ENCODE measurements at regions not wholly inside any gene's neighbourhood (a gene's known extent, or its start where the extent isn't known, plus 50 kb on each side); places are given as distances from the start of the nearest gene placed in this dataset.

DNA sequence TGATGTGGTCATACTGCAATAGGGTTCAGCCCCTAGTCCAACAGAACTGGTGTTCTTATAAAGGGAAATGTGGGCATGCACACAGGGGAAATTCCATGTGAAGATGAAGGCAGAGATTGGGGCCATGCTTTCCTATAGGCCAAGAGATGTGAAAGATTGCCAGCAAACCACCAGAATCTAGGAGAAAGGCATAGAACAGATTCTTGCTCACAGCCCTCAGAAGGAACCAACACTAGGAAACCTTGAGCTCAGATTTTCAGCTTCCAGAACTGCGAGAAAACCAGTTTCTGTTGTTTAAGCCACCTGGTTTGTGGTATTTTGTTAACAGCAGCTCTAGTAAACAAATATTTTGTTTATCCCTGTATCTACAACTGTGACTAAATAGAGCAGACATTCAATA is 197.6 kb upstream of the CITED2 start:
- Mint-ChIP-seq H3K4me1 (no peaks in the 10 kb centered on the region), H3K27me3 (no peaks in the 10 kb centered on the region), H3K4me3 (no peak overlapping the region), H3K36me3 (no peaks in the 10 kb centered on the region), H3K27ac (no peak overlapping the region), H3K9me3 (peaks cover 2% of the 10 kb centered on the region)
- CTCF ChIA-PET: no interaction called here
- DNase-seq: no peak

DNA sequence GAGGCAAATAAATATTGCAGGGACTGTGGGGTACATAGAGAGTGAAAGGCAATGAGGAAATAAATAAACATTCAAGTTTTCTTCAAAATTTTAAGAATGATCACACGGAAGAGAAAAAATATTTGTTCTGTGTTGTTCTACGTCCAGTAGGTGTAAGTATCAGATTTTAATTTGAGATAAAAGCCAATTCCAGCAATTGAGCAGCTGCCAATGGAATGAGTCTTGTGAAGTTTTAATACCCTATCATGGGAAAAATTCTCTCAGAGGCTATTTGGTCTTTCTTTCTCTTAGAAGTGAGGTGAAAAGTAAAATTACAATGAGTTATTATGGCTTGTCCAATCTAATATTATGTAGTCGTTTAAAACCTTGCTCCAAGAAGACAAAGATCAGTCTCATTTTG is 195.7 kb upstream of the CITED2 start:
- peaks cover 4% of the 10 kb centered on the region for H3K27me3 Mint-ChIP-seq
- H3K9me3 Mint-ChIP-seq: peaks cover 6% of the 10 kb centered on the region
- no peaks in the 10 kb centered on the region for H3K36me3 Mint-ChIP-seq
- no peak for DNase-seq
- CTCF ChIA-PET: no interaction called here
- H3K27ac Mint-ChIP-seq: no peak overlapping the region
- no peaks in the 10 kb centered on the region for H3K4me1 Mint-ChIP-seq
- H3K4me3 Mint-ChIP-seq: no peak overlapping the region

DNA sequence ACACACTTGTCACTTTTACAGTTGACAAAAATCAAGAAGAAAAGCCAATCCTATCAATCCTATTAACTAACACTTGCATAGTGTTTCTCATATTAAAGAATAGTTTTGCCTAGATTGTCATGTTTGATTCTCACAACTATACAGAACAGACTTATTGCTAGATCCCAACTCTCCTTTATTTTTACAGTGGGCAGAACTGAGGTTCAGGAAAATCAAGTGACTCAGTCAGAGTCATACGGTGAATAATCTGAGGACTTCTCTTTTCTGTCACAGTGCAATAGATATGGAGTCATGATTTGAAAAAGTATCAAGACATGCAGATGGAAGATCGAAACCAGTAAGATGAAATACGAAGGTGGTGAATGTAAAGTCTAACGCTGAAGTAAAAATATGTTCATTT is 195.1 kb upstream of the CITED2 start:
- DNase-seq: no peak
- H3K36me3 Mint-ChIP-seq: no peaks in the 10 kb centered on the region
- H3K27ac Mint-ChIP-seq: no peak overlapping the region
- no peaks in the 10 kb centered on the region for H3K4me1 Mint-ChIP-seq
- H3K9me3 Mint-ChIP-seq: peaks cover 6% of the 10 kb centered on the region
- peaks cover 5% of the 10 kb centered on the region for H3K27me3 Mint-ChIP-seq
- CTCF ChIA-PET: no interaction called here
- H3K4me3 Mint-ChIP-seq: no peak overlapping the region

DNA sequence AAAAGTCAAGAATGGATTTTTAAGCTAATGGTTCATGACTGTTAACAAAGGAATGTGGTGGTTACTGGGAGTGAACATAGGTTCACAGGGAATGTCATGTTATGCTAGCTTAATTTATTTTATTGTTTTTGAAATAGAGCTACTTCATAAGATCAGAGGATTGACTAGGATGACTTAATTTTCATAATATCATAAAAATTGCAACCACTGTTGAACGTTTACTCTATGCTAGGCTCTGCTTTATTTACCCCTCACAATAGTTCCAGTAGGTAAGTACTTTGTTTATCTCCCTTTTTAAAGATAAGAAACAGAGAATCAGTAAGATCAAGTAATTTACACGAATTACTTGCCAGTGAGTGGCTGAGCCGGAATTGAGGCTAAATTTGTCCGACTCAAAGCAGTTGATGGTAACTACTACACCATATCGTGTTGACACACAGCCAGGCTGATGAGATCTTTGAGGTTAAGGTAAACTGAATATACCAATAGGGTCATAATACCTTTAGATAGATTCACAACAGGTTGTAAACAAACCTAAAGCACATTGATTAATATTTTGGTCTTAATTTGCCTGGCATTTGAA is 194.6 kb upstream of the CITED2 start:
- Mint-ChIP-seq H3K36me3 (no peaks in the 10 kb centered on the region), H3K27me3 (peaks cover 5% of the 10 kb centered on the region), H3K4me1 (no peaks in the 10 kb centered on the region), H3K4me3 (no peak overlapping the region), H3K9me3 (peaks cover 6% of the 10 kb centered on the region), H3K27ac (no peak overlapping the region)
- CTCF ChIA-PET: no interaction called here
- DNase-seq: no peak

GRCh38 chr6:139568151-139568955 is 193.9 kb upstream of the CITED2 start:
- Mint-ChIP-seq H3K27me3 (peaks cover 5% of the 10 kb centered on the region), H3K9me3 (peaks cover 6% of the 10 kb centered on the region), H3K36me3 (no peaks in the 10 kb centered on the region), H3K4me1 (no peaks in the 10 kb centered on the region), H3K4me3 (no peak overlapping the region), H3K27ac (no peak overlapping the region)
- no peak for DNase-seq
- CTCF ChIA-PET: no interaction called here

DNA sequence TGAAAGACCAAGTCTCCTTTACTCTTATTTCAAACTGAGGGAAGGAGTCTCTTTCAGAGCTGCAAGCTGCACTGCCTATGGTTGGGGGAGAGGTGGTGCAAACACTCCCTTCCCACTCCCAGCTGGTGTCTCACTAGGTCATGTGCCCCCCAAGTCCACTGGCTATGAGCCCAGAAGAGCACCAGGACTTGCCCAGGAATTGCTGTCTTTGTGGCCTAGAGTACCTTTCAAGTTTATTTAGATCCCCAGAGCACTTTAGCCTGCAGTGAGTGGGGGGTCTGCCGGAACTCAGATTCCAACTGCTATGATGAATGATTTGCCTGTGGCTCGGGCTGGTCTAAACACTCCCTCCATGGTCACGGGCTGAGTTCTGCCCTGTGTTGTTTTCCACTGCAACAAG is 192.6 kb upstream of the CITED2 start:
- no peak overlapping the region for H3K4me3 Mint-ChIP-seq
- H3K4me1 Mint-ChIP-seq: no peaks in the 10 kb centered on the region
- no peak for DNase-seq
- H3K27me3 Mint-ChIP-seq: peaks cover 5% of the 10 kb centered on the region
- peaks cover 4% of the 10 kb centered on the region for H3K9me3 Mint-ChIP-seq
- H3K36me3 Mint-ChIP-seq: no peaks in the 10 kb centered on the region
- no peak overlapping the region for H3K27ac Mint-ChIP-seq
- CTCF ChIA-PET: no interaction called here

GRCh38 chr6:139565591-139565990 is 191.1 kb upstream of the CITED2 start:
- CTCF ChIA-PET: no interaction called here
- Mint-ChIP-seq H3K36me3 (no peaks in the 10 kb centered on the region), H3K4me1 (no peaks in the 10 kb centered on the region), H3K4me3 (no peak overlapping the region), H3K9me3 (peaks cover 5% of the 10 kb centered on the region), H3K27me3 (peaks cover 5% of the 10 kb centered on the region), H3K27ac (no peak overlapping the region)
- no peak for DNase-seq

DNA sequence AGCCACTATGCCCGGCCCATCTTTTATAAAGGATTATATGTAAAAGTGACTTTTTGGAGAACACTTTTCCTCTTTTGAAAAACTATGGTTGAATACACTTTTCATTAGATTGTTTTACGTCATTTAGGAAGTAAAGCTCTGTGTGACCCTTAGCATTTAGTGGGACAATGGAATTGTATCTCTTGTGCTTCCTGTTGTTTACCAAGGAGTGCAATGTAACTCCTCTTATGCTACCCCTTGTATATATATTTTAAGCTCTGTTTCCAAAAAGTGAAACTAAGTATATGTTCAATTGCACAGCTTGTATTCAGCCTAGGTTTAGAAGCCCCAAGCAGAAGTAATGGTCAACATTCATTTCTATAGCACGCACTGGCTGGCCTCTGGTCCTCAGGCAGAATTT is 183.1 kb upstream of the CITED2 start:
- no peak overlapping the region for H3K4me3 Mint-ChIP-seq
- no peaks in the 10 kb centered on the region for H3K36me3 Mint-ChIP-seq
- DNase-seq: no peak
- no peaks in the 10 kb centered on the region for H3K27me3 Mint-ChIP-seq
- no peaks in the 10 kb centered on the region for H3K4me1 Mint-ChIP-seq
- no peak overlapping the region for H3K27ac Mint-ChIP-seq
- peaks cover 1% of the 10 kb centered on the region for H3K9me3 Mint-ChIP-seq
- CTCF ChIA-PET: interaction anchor here (1.3 kb wide), 1 partner anchor 176 kb away, joined by 3 read pairs; no protein-coding TSS in a partner anchor

GRCh38 chr6:139556532-139556931 is 182.1 kb upstream of the CITED2 start:
- Mint-ChIP-seq H3K27ac (no peak overlapping the region), H3K9me3 (peaks cover 1% of the 10 kb centered on the region), H3K27me3 (peaks cover 3% of the 10 kb centered on the region), H3K4me3 (no peak overlapping the region), H3K4me1 (no peaks in the 10 kb centered on the region), H3K36me3 (no peaks in the 10 kb centered on the region)
- no peak for DNase-seq
- CTCF ChIA-PET: no interaction called here

DNA sequence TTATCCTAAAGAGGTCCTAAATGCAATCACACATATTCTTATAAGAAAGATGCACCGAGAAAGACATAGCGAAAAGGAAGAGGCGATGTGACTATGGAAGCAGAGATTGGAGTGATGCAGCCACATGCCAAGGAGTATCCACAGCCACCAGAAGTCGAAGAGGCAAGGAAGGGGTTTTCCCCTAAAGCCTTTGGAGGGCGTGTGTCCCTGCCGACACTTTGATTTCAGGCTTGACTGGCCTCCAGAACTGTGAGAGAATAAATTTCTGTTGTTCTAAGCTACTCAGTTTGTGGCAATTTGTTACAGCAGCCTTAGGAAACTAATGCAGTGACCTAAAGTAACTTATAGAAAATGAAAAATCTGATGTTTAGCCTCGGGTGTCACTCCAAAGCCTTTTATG is 179.5 kb upstream of the CITED2 start:
- Mint-ChIP-seq H3K36me3 (no peaks in the 10 kb centered on the region), H3K27me3 (peaks cover 10% of the 10 kb centered on the region), H3K4me3 (no peak overlapping the region), H3K27ac (no peak overlapping the region), H3K9me3 (no peaks in the 10 kb centered on the region), H3K4me1 (no peaks in the 10 kb centered on the region)
- CTCF ChIA-PET: no interaction called here
- DNase-seq: no peak

- no peaks in the 10 kb centered on the region for H3K4me1 Mint-ChIP-seq
- CTCF ChIA-PET: no interaction called here
- H3K36me3 Mint-ChIP-seq: no peaks in the 10 kb centered on the region
Measured at GRCh38 chr6:139551376-139551775, 176.9 kb upstream of the CITED2 start.

DNA sequence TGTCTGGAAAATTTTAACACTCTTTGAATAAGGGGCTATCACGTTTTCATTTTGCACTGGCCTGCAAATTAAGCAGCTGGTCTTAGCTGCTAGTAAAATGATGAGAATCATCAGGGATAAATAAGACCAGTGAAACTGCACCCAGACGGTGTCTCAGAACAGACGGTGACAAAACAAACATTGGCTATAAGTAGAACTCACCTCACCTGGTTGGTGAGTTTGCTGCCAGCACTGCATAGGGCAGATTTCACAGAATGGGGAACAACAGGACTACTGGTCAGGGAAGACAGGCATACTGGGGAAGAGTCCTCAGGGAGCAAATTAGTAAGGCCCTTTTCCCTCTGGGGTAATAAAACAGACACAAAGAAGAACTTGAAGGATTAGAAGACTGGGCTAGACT is 175.9 kb upstream of the CITED2 start:
- H3K4me1 Mint-ChIP-seq: peaks cover 5% of the 10 kb centered on the region

More at GRCh38 chr6:139551376-139551775, 176.9 kb upstream of the CITED2 start:
- Mint-ChIP-seq H3K9me3 (no peaks in the 10 kb centered on the region), H3K27me3 (peaks cover 10% of the 10 kb centered on the region), H3K4me3 (no peak overlapping the region), H3K27ac (no peak overlapping the region)
- DNase-seq: no peak

DNA sequence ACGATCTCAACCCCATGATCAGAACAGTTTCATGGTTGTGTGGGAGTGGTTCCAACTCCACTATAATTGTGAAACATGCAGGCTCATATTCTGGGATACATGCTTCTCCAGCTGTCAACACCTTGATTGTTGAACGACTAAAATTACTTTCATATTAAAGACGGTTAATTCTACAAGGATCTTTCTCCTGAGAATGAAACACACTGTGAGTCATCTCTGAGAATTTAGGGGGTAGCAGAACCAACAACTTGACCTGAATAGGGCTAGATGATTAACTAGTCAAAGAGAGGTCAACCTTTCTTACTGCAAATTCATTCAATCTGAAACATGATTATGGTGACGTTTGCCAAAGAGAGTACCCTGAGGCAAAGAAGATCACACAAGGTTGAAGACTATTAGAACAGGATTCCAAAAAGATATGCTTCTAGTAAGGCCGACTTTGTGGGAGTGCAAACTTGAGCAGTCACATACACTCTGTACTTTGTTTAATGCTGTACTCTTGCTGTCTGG is 175.2 kb upstream of the CITED2 start:
- Mint-ChIP-seq H3K27ac (no peak overlapping the region), H3K27me3 (peaks cover 15% of the 10 kb centered on the region), H3K36me3 (peaks cover 2% of the 10 kb centered on the region), H3K4me3 (no peak overlapping the region), H3K9me3 (no peaks in the 10 kb centered on the region), H3K4me1 (peaks cover 5% of the 10 kb centered on the region)
- no peak for DNase-seq
- CTCF ChIA-PET: no interaction called here

More for the DNA sequence above, 175.9 kb upstream of the CITED2 start:
- H3K27me3 Mint-ChIP-seq: peaks cover 13% of the 10 kb centered on the region
- CTCF ChIA-PET: no interaction called here
- no peak for DNase-seq
- peaks cover under 1% of the 10 kb centered on the region for H3K36me3 Mint-ChIP-seq
- no peaks in the 10 kb centered on the region for H3K9me3 Mint-ChIP-seq
- no peak overlapping the region for H3K4me3 Mint-ChIP-seq
- no peak overlapping the region for H3K27ac Mint-ChIP-seq

DNA sequence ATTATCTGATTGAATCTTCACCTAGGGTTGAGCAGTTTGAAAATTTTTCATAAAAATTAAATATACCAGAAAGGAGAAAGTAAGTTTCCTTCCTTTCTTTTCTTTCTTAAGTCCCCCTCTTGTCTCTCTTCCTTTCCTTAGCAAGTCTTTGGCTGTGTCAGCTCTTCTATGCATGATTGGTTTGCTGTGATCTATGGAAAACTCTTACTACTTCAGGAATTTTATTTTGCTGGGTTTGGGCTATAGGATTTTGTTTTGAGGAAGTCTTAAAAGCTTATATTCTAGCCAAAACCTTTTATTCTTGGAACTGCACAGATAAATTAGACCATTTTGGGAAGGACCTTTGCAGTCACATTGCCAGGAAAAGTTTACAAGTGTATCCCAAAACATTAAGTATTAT is 173.4 kb upstream of the CITED2 start:
- CTCF ChIA-PET: no interaction called here
- peaks cover 15% of the 10 kb centered on the region for H3K27me3 Mint-ChIP-seq
- DNase-seq: no peak
- no peaks in the 10 kb centered on the region for H3K9me3 Mint-ChIP-seq
- no peak overlapping the region for H3K4me3 Mint-ChIP-seq
- H3K36me3 Mint-ChIP-seq: peaks cover 2% of the 10 kb centered on the region
- H3K27ac Mint-ChIP-seq: no peak overlapping the region
- H3K4me1 Mint-ChIP-seq: peaks cover 9% of the 10 kb centered on the region

- Mint-ChIP-seq H3K27me3 (peaks cover 15% of the 10 kb centered on the region), H3K4me3 (no peak overlapping the region), H3K36me3 (peaks cover 2% of the 10 kb centered on the region), H3K9me3 (no peaks in the 10 kb centered on the region), H3K4me1 (peaks cover 9% of the 10 kb centered on the region), H3K27ac (no peak overlapping the region)
- CTCF ChIA-PET: no interaction called here
- no peak for DNase-seq
Measured at GRCh38 chr6:139547122-139547776, 172.8 kb upstream of the CITED2 start.
